ENCODE measurements at regions not wholly inside any gene's neighbourhood (a gene's known extent, or its start where the extent isn't known, plus 50 kb on each side); places are given as distances from the start of the nearest gene placed in this dataset.
"Not testable (repeated sequence)": the region's sequence is repeated elsewhere in the genome, so short reads cannot be mapped to it uniquely, and the experiment has no call there.

DNA sequence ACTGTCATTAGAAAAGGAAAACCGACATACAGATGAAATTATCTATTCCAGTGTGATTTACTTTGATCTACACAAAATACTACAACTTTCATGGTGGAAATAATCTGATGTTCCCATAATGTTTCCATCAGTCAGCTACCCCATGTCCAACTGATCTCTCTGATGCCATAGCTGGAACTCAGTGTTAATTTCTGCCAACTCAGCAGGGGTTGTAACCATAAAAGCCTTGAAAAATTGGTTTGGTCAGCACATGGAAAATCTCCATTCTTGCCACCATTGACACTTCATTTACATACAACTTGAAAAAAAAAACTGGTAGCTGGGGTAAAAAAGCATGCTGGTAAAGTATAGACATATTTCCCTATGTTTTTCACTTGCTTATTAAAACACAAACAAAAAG lies 1463.7 kb downstream of the OTOL1 start:
- H3K4me1 Mint-ChIP-seq = no peaks in the 10 kb centered on the region
- intact Hi-C loops (cut with DNase I, micrococcal nuclease) = no loop called here
- no peak for ATAC-seq

DNA sequence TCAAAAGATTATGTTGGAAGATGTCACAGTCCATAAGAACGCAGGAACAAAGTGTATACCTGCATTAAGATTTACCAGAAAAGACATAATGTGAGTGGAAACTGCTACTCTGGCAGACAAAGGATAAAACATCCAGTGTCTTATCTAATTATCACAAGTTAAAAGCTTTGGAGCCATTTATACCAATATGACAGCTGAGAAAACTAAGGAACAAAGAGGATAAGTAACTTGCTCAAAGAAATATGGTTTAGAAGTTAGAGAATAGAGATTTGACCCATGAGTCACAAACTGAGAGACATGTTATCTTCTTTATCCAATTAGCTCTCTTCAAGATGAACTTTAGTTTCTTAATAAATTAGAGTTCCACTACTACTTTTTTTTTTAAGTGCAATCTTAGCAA lies 1473.7 kb downstream of the OTOL1 start:
- no peak overlapping the region for H3K27ac Mint-ChIP-seq
- no peaks in the 10 kb centered on the region for H3K27me3 Mint-ChIP-seq
- POLR2A ChIA-PET = no interaction called here
- DNase-seq (no peak), ATAC-seq (no peak)
- CTCF ChIA-PET = no interaction called here
- no peak overlapping the region for H3K4me3 Mint-ChIP-seq
- H3K4me1 Mint-ChIP-seq = no peaks in the 10 kb centered on the region
- H3K9me3 Mint-ChIP-seq (ENCODE audit: low read depth) = peaks cover 12% of the 10 kb centered on the region
- intact Hi-C loops (cut with DNase I, micrococcal nuclease) = no loop called here
- no peaks in the 10 kb centered on the region for H3K36me3 Mint-ChIP-seq (ENCODE audit: low read depth)

More for the DNA sequence above, 1463.7 kb downstream of the OTOL1 start:
- H3K9me3 Mint-ChIP-seq (ENCODE audit: low read depth) = peaks cover 9% of the 10 kb centered on the region
- ChIA-PET POLR2A (no interaction called here), CTCF (no interaction called here)
- DNase-seq = no peak
- no peak overlapping the region for H3K4me3 Mint-ChIP-seq
- H3K27ac Mint-ChIP-seq = no peak overlapping the region
- H3K27me3 Mint-ChIP-seq = no peaks in the 10 kb centered on the region
- no peaks in the 10 kb centered on the region for H3K36me3 Mint-ChIP-seq (ENCODE audit: low read depth)

DNA sequence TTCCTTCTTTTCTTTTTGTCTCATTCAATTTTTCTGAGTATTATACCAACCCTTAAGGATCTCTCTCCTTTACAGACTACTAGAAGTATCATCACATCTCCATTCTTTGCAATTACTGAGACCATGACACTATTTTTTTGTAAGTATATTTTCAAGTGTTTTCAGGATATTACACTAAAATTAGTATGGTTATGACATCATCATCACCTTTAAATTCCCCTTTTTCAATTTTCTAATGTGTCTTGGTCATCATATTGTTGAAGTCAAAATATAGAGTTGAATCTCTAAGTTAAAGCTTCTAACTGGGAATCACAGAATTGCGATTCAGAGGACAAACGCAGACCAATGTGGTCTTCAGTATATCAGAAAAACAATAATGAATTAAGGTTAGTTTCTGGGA lies 1475.1 kb downstream of the OTOL1 start:
- H3K36me3 Mint-ChIP-seq (ENCODE audit: low read depth) = no peaks in the 10 kb centered on the region
- ATAC-seq (no peak), DNase-seq (no peak)
- ChIA-PET CTCF (no interaction called here), POLR2A (interaction anchor here (0.6 kb wide), 1 partner anchor 426 kb away, joined by 3 read pairs; no protein-coding TSS in a partner anchor)
- no peaks in the 10 kb centered on the region for H3K27me3 Mint-ChIP-seq
- H3K27ac Mint-ChIP-seq = no peak overlapping the region
- intact Hi-C loops (cut with DNase I, micrococcal nuclease) = no loop called here
- peaks cover 9% of the 10 kb centered on the region for H3K9me3 Mint-ChIP-seq (ENCODE audit: low read depth)
- H3K4me1 Mint-ChIP-seq = no peaks in the 10 kb centered on the region
- H3K4me3 Mint-ChIP-seq = no peak overlapping the region

DNA sequence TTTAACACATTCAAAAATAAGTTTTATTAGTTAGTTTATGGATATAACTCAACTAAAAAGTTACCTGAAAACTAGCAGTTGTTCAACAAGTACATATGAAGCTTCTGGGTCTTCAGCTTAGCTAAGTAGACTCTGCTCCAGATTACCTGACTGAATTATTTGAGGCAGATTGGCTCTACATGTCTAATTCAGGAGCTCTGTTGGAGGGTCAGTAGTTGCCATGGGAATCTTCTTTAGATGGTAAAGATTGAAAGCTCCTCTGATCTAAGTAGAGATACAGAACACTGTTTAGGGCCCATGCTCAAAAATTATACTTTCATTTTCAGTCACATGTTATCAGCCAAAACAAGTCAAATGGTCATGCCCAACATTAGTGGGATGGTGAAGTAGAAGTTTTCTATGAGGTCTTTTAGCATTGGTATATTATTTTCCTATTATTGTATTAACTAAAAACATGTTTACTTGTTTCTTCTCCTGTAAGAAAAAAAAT lies 1476.9 kb downstream of the OTOL1 start:
- Mint-ChIP-seq H3K36me3 (ENCODE audit: low read depth) (no peaks in the 10 kb centered on the region), H3K4me3 (no peak overlapping the region), H3K9me3 (ENCODE audit: low read depth) (peaks cover 4% of the 10 kb centered on the region), H3K27me3 (no peaks in the 10 kb centered on the region), H3K4me1 (no peaks in the 10 kb centered on the region), H3K27ac (no peak overlapping the region)
- ATAC-seq (no peak), DNase-seq (no peak)
- CTCF ChIA-PET = no interaction called here
- POLR2A ChIA-PET = no interaction called here
- intact Hi-C loops (cut with DNase I, micrococcal nuclease) = no loop called here

DNA sequence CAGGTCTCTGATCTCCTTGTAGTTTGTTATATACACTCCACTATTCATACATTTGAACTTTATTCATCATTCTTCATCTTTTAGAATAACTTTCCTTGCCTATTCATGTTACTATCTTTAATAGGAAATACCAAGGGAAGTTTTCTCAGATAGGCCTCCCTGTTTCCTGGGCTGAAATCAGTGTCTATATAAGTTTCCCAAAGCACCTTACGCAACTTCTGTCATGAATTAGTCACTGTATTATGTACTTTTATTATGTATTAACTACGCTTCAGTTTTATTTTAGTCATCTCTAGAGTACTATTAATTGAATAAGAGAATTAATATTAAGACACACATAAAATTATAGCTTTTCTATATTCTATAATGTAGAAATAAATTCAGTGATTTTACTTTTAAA lies 1481.5 kb downstream of the OTOL1 start:
- no peak overlapping the region for H3K27ac Mint-ChIP-seq
- peaks cover 2% of the 10 kb centered on the region for H3K9me3 Mint-ChIP-seq (ENCODE audit: low read depth)
- H3K4me3 Mint-ChIP-seq = no peak overlapping the region
- ATAC-seq (no peak), DNase-seq (no peak)
- no peaks in the 10 kb centered on the region for H3K27me3 Mint-ChIP-seq
- CTCF ChIA-PET = no interaction called here
- no peaks in the 10 kb centered on the region for H3K4me1 Mint-ChIP-seq
- intact Hi-C loops (cut with DNase I, micrococcal nuclease) = no loop called here
- H3K36me3 Mint-ChIP-seq (ENCODE audit: low read depth) = no peaks in the 10 kb centered on the region
- POLR2A ChIA-PET = no interaction called here

DNA sequence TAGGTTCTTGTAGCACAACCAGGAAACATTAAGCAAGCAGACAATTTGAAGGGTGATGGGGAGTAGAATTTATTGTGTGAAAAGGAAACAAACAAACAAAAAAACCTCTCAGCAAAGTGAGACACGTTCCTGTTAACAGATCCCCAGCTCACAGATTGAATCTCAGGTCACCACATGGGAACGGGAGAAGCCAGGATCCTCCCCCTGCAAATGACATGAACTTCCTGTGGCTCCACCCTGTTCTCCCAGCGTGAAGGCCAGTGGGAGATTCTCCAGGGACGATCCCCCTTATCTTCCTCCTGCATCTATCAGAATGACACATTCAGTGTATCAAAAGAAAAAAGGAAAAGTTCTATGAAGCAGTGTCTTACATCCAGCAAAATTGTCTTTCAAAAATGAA lies 1488.1 kb downstream of the OTOL1 start:
- no peak for ATAC-seq
- H3K27me3 Mint-ChIP-seq = no peaks in the 10 kb centered on the region
- H3K9me3 Mint-ChIP-seq (ENCODE audit: low read depth) = peaks cover 5% of the 10 kb centered on the region
- no peaks in the 10 kb centered on the region for H3K4me1 Mint-ChIP-seq
- H3K27ac Mint-ChIP-seq = no peak overlapping the region
- ChIA-PET CTCF (no interaction called here), POLR2A (no interaction called here)
- intact Hi-C loops (cut with DNase I, micrococcal nuclease) = no loop called here
- no peak overlapping the region for H3K4me3 Mint-ChIP-seq
- no peak for DNase-seq
- no peaks in the 10 kb centered on the region for H3K36me3 Mint-ChIP-seq (ENCODE audit: low read depth)

DNA sequence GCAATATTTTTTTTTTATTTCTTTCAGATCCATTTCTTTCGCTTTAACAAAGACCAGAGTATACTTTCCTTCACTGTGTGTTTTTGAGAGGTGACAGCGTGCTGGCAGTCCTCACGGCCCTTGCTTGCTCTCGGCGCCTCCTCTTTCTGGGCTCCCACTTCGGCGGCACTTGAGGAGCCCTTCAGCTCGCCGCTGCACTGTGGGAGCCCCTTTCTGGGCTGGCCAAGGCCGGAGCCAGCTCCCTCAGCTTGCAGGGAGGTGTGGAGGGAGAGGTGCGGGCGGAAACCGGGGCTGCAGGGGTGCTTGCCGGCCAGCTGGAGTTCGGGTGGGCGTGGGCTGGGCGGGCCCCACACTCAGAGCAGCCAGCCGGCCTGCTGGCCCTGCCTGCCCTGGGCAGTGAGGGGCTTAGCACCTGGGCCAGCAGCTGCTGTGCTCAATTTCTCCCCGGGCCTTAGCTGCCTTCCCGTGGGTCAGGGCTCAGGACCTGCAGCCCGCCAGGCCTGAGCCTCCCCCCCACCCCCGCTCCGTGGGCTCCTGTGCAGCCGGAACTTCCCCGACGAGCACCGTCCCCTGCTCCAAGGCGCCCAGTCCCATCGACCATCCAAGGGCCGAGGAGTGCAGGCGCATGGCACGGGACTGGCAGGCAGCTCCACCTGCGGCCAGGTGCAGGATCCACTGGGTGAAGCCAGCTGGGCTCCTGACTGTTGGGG lies 1490.6 kb downstream of the OTOL1 start:
- intact Hi-C loops (cut with DNase I, micrococcal nuclease); DNase-seq; H3K4me1 Mint-ChIP-seq; H3K9me3 Mint-ChIP-seq (ENCODE audit: low read depth); POLR2A ChIA-PET; ATAC-seq; H3K27me3 Mint-ChIP-seq; H3K4me3 Mint-ChIP-seq; H3K36me3 Mint-ChIP-seq (ENCODE audit: low read depth); H3K27ac Mint-ChIP-seq: not testable (repeated sequence)
- CTCF ChIA-PET = interaction anchor here (0.6 kb wide), 1 partner anchor 342 kb away, joined by 3 read pairs; no protein-coding TSS in a partner anchor

DNA sequence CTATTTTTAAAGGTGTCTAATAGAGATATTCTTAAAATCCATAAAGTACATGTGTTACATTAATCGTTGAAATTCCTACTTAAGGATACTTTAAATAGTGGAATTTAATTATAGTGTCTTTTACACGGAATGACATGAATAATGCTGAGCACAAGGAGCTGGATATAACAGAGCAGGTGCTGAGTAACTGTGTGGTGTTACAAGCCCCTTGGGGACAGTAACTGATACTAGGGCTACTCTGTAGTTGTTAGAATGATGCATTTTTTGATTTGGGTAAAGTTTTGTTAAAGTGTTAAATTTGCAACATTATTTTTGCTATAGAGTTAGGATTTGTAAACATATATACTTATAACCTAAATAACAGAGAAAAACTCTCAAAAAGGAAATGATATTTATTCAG lies 1496.1 kb downstream of the OTOL1 start:
- Mint-ChIP-seq H3K4me3 (no peak overlapping the region), H3K27ac (no peak overlapping the region), H3K9me3 (ENCODE audit: low read depth) (peaks cover 18% of the 10 kb centered on the region), H3K36me3 (ENCODE audit: low read depth) (no peaks in the 10 kb centered on the region), H3K4me1 (no peaks in the 10 kb centered on the region), H3K27me3 (no peaks in the 10 kb centered on the region)
- DNase-seq (no peak), ATAC-seq (no peak)
- POLR2A ChIA-PET = no interaction called here
- CTCF ChIA-PET = no interaction called here
- intact Hi-C loops (cut with DNase I, micrococcal nuclease) = no loop called here

DNA sequence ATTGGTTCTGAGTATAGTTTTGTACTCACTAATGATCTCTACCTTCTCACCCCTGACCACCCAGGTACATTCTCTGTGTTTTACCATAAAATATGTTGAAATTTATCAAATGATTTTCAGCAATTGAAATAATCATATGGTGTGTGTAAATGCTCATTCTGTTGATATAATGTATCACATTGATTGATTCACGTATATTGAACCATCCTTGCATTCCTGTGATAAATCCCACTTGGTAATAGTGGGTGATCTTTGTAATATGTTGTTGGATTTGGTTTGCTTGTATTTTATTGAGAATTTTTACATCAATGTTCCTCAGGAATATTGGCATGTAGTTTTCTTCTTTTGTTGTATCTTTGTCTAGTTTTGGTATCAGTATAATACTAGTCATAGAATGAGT lies 1497.6 kb downstream of the OTOL1 start:
- ChIA-PET CTCF (no interaction called here), POLR2A (no interaction called here)
- intact Hi-C loops (cut with DNase I, micrococcal nuclease) = no loop called here
- H3K27me3 Mint-ChIP-seq = no peaks in the 10 kb centered on the region
- H3K27ac Mint-ChIP-seq = no peak overlapping the region
- H3K36me3 Mint-ChIP-seq (ENCODE audit: low read depth) = no peaks in the 10 kb centered on the region
- DNase-seq (no peak), ATAC-seq (no peak)
- H3K4me1 Mint-ChIP-seq = no peaks in the 10 kb centered on the region
- no peak overlapping the region for H3K4me3 Mint-ChIP-seq
- peaks cover 27% of the 10 kb centered on the region for H3K9me3 Mint-ChIP-seq (ENCODE audit: low read depth)

DNA sequence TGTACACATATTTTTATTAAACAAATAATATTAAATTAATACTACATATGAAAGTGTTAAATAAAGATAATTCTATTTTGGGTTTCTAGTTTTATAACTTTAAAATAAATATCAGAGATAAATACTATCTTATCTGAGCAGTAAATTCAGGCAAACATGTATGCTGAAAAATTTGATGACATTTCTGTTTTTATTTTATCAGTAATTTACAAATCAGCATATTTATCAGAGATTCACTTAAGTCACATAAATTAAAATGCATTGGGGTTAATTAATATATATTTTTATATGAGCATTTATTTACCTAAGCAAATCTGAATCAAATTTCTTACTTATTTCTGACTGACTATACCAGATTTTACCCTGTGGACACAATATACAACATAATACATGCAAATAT lies 1499.8 kb downstream of the OTOL1 start:
- Mint-ChIP-seq H3K36me3 (ENCODE audit: low read depth) (no peaks in the 10 kb centered on the region), H3K27ac (no peak overlapping the region), H3K4me1 (no peaks in the 10 kb centered on the region), H3K9me3 (ENCODE audit: low read depth) (peaks cover 28% of the 10 kb centered on the region), H3K4me3 (no peak overlapping the region), H3K27me3 (no peaks in the 10 kb centered on the region)
- DNase-seq = no peak
- ChIA-PET POLR2A (no interaction called here), CTCF (no interaction called here)
- intact Hi-C loops (cut with DNase I, micrococcal nuclease) = no loop called here
- ATAC-seq = no peak

DNA sequence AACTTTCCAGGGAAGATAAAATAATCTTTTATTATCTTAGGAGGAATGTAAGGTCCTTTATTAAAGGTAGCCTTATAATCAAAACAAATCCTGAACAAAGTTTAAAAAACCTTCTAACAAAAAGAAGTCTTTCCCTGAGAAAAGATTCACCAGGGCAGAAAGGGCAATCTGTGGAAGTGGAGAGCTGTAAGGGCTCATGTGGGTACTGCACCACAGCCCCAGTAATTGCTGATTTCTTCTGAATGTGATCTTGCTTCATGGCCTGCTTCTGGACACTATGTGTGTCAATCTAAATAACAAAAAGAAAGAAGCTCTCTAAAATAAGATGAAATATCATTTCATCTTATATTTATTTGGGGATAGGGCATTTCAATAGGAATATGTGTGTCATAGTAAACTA lies 1501.6 kb downstream of the OTOL1 start:
- no peaks in the 10 kb centered on the region for H3K27me3 Mint-ChIP-seq
- DNase-seq (no peak), ATAC-seq (no peak)
- CTCF ChIA-PET = interaction anchor here (1.4 kb wide), 1 partner anchor 8 kb away, joined by 4 read pairs; no protein-coding TSS in a partner anchor
- POLR2A ChIA-PET = no interaction called here
- H3K9me3 Mint-ChIP-seq (ENCODE audit: low read depth) = peaks cover 27% of the 10 kb centered on the region
- H3K36me3 Mint-ChIP-seq (ENCODE audit: low read depth) = no peaks in the 10 kb centered on the region
- no peaks in the 10 kb centered on the region for H3K4me1 Mint-ChIP-seq
- intact Hi-C loops (cut with DNase I, micrococcal nuclease) = no loop called here
- H3K27ac Mint-ChIP-seq = no peak overlapping the region
- no peak overlapping the region for H3K4me3 Mint-ChIP-seq

DNA sequence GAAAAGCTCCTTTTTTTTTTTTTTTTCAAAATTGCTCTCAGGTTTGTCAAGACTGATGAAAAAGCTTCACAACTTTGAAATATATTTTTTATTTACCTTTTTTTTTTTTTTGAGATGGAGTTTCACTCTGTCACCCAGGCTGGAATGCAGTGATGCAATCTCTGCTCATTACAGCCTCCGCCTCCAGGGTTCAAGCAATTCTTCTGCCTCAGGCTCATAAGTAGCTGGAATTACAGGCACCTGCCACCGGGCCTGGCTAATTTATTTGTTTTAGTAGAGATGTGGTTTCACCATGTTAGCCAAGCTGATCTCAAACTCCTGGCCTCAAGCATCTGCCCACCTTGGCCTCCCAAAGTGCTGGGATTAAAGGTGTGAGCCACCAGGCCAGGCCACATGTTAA lies 1515.0 kb downstream of the OTOL1 start:
- DNase-seq (no peak), ATAC-seq (no peak)
- CTCF ChIA-PET = no interaction called here
- Mint-ChIP-seq H3K4me3 (no peak overlapping the region), H3K27ac (no peak overlapping the region), H3K27me3 (no peaks in the 10 kb centered on the region), H3K4me1 (no peaks in the 10 kb centered on the region), H3K9me3 (ENCODE audit: low read depth) (peaks cover 20% of the 10 kb centered on the region), H3K36me3 (ENCODE audit: low read depth) (no peaks in the 10 kb centered on the region)
- intact Hi-C loops (cut with DNase I, micrococcal nuclease) = no loop called here
- POLR2A ChIA-PET = no interaction called here

DNA sequence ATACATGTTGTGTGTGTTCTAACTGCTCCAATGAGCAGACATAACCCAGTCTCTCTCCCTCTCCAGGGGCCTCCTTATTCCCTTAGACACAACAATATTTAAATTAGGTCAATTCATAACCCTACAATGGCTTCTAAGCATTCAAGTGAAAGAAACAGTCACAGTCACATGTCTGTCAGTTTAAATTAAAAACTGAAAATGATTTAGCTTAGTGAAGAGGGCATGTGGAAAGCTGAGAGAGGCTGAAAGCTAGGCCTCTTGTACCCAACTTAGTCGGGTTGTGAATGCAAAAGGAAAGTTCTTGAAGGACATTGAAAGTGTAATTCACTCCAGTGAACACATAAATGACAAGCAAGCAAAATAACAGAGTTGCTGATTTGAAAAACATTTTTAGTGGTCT lies 1519.6 kb downstream of the OTOL1 start:
- ChIA-PET CTCF (no interaction called here), POLR2A (no interaction called here)
- intact Hi-C loops (cut with DNase I, micrococcal nuclease) = no loop called here
- peaks cover 10% of the 10 kb centered on the region for H3K9me3 Mint-ChIP-seq (ENCODE audit: low read depth)
- DNase-seq = no peak
- H3K27ac Mint-ChIP-seq = no peak overlapping the region
- no peaks in the 10 kb centered on the region for H3K4me1 Mint-ChIP-seq
- H3K4me3 Mint-ChIP-seq = no peak overlapping the region
- no peaks in the 10 kb centered on the region for H3K36me3 Mint-ChIP-seq (ENCODE audit: low read depth)
- no peak for ATAC-seq
- H3K27me3 Mint-ChIP-seq = no peaks in the 10 kb centered on the region
